HCT116 (cell line): ENCODE measurements at regions not wholly inside any gene's neighbourhood (a gene's known extent, or its start where the extent isn't known, plus 50 kb on each side); places are given as distances from the start of the nearest gene placed in this dataset.

Source experiments
- ATAC-seq: fragments of 200-7000 bp; cut with Tn5 transposase; 2 replicates; pipeline ENCODE4 v1.9.1; 2020; ENCODE audit warnings: mild to moderate bottlenecking, moderate library complexity
- BruUV-seq: library from RNA; stranded (reverse); fragments of 400-500 nt; replicated peaks from 2 replicates; lab custom pipeline; 2021; lab: Mats Ljungman, UMichigan
- CTCF ChIA-PET: fragments of 300-600 bp; sonication (Branson Sonifier 250); formaldehyde crosslinking; loops from one replicate; lab custom pipeline; 2021; ENCODE audit warnings: antibody characterized with exemption; lab: Charles Lee
- POLR2A ChIA-PET: fragments of 300-600, 350-600 bp; sonication (Branson Sonifier 250); formaldehyde crosslinking; loops from one replicate; lab custom pipeline; 2021; ENCODE audit warnings: antibody characterized with exemption; lab: Charles Lee
- RAD21 ChIA-PET, 2 experiments: fragments of 300-600 bp; sonication (Branson Sonifier 250); formaldehyde crosslinking; loops; one replicate each; lab custom pipeline; 2023; ENCODE audit warnings: low total read pairs in 2 of 2; ENCODE audit not compliant: uncharacterized antibody in 2 of 2, unreplicated experiment in 2 of 2, low non-redundant PET in 1 of 2; lab: Charles Lee
- DNase-seq: peaks from one replicate; pipeline ENCODE4 v3.0.0-alpha.2; 2010; ENCODE audit warnings: low read depth, low spot score
- H2AFZ ChIP-seq: fragments of 200-600 bp; shearing (Covaris generic), sonication (generic); 2 replicates; pipeline ENCODE4 v1.6.1; 2017; ENCODE audit warnings: low read depth, mixed run types, mixed read lengths, antibody characterized with exemption, low read length; ENCODE audit not compliant: poor library complexity, severe bottlenecking
- H3K27ac ChIP-seq: 2 replicates; pipeline ENCODE4 v1.5.1; 2012; ENCODE audit warnings: low read depth, low read length
- H3K27me3 ChIP-seq: fragments of 200-600 bp; sonication (generic); 2 replicates; pipeline ENCODE4 v1.6.1; 2016; ENCODE audit warnings: mixed run types, low read length, mixed read lengths; ENCODE audit not compliant: insufficient read depth
- H3K36me3 ChIP-seq, 2 experiments: fragments of 200-500 bp in 1 of 2; fragments of 200-600 bp in 1 of 2; sonication (Bioruptor generic) in 1 of 2; sonication (generic) in 1 of 2; 2 replicates each; pipeline versions ENCODE4 v1.5.1 to v1.6.1; 2014 to 2016; ENCODE audit warnings: low read length in 2 of 2, inconsistent platforms in 1 of 2, mixed read lengths in 1 of 2, mixed run types in 1 of 2; ENCODE audit not compliant: insufficient read depth in 2 of 2, control insufficient read depth in 1 of 2
- H3K4me1 ChIP-seq, 2 experiments: fragments of 200-600 bp in 1 of 2; sonication (generic) in 1 of 2; 2 replicates each; pipeline versions ENCODE4 v1.5.1 to v1.6.1; 2012 to 2017; ENCODE audit warnings: low read length in 2 of 2, inconsistent platforms in 1 of 2, mild to moderate bottlenecking in 1 of 2, mixed read lengths in 1 of 2, mixed run types in 1 of 2, moderate library complexity in 1 of 2; ENCODE audit not compliant: insufficient read depth in 2 of 2, control insufficient read depth in 1 of 2
- H3K4me2 ChIP-seq: fragments of 200-600 bp; sonication (generic); 2 replicates; pipeline ENCODE4 v1.6.1; 2017; ENCODE audit warnings: mixed run types, low read length, mixed read lengths
- H3K4me3 ChIP-seq, 2 experiments: fragments of 200-600 bp in 1 of 2; sonication (generic) in 1 of 2; replicated peaks in 1 of 2; 2 replicates each; pipeline ENCODE4 v1.5.1; 2011 to 2016; ENCODE audit warnings: low read length in 2 of 2, control low read depth in 1 of 2, low read depth in 1 of 2, mild to moderate bottlenecking in 1 of 2, mixed read lengths in 1 of 2, mixed run types in 1 of 2
- H3K79me2 ChIP-seq: fragments of 200-600 bp; sonication (generic); 2 replicates; pipeline ENCODE4 v1.6.1; 2017; ENCODE audit warnings: mild to moderate bottlenecking, mixed run types, low read length, moderate library complexity, mixed read lengths; ENCODE audit not compliant: insufficient read depth
- H3K9ac ChIP-seq: fragments of 200-600 bp; sonication (generic); 2 replicates; pipeline ENCODE4 v1.6.1; 2016; ENCODE audit warnings: low read length, mixed read lengths
- H3K9me2 ChIP-seq: fragments of 200-600 bp; sonication (generic), shearing (Covaris generic); 2 replicates; pipeline ENCODE4 v1.6.1; 2017; ENCODE audit warnings: mixed run types, mild to moderate bottlenecking, moderate library complexity; ENCODE audit not compliant: insufficient read depth
- H3K9me3 ChIP-seq, 2 experiments: fragments of 200-500 bp in 1 of 2; fragments of 200-600 bp in 1 of 2; sonication (Bioruptor generic) in 1 of 2; sonication (generic) in 1 of 2; 2 replicates each; pipeline ENCODE4 v1.6.1; 2014 to 2017; ENCODE audit warnings: low read length in 2 of 2, mixed read lengths in 2 of 2, inconsistent platforms in 1 of 2, low read depth in 1 of 2, mild to moderate bottlenecking in 1 of 2, mixed run types in 1 of 2, moderate library complexity in 1 of 2; ENCODE audit not compliant: control insufficient read depth in 1 of 2, insufficient read depth in 1 of 2
- H4K20me1 ChIP-seq: fragments of 200-600 bp; sonication (generic), shearing (Covaris generic); 2 replicates; pipeline ENCODE4 v1.6.1; 2017; ENCODE audit warnings: mixed run types, mild to moderate bottlenecking, moderate library complexity; ENCODE audit not compliant: insufficient read depth
- CBX3 ChIP-seq: IDR thresholded peaks from 2 replicates; pipeline ENCODE4 v1.6.1; 2012; ENCODE audit warnings: low read depth
- CEBPB ChIP-seq: IDR thresholded peaks from 2 replicates; pipeline ENCODE4 v1.6.1; 2012; ENCODE audit warnings: low read depth
- EGR1 ChIP-seq: IDR thresholded peaks from 2 replicates; pipeline ENCODE4 v1.6.1; 2012; ENCODE audit warnings: low read depth
- EZH2 ChIP-seq: fragments of 200-600 bp; sonication (generic); IDR thresholded peaks from 2 replicates; pipeline ENCODE4 v1.6.1; 2017; ENCODE audit warnings: antibody characterized with exemption, mixed run types
- EZH2phosphoT487 ChIP-seq: fragments of 200-600 bp; IDR thresholded peaks from 2 replicates; pipeline ENCODE4 v1.6.1; 2018; ENCODE audit warnings: antibody characterized with exemption, borderline replicate concordance
- FOSL1 ChIP-seq: IDR thresholded peaks from 2 replicates; pipeline ENCODE4 v1.6.1; 2012; ENCODE audit warnings: low read depth
- JUND ChIP-seq: IDR thresholded peaks from 2 replicates; pipeline ENCODE4 v1.6.1; 2012
- POLR2A ChIP-seq: IDR thresholded peaks from 2 replicates; pipeline ENCODE4 v1.7.0; 2011; ENCODE audit warnings: borderline replicate concordance; ENCODE audit not compliant: insufficient read depth, insufficient read length; ENCODE audit errors: extremely low read depth
- RAD21 ChIP-seq: IDR thresholded peaks from 2 replicates; pipeline ENCODE4 v1.6.1; 2012; ENCODE audit warnings: low read depth, mild to moderate bottlenecking
- SIN3A ChIP-seq: IDR thresholded peaks from 2 replicates; pipeline ENCODE4 v1.6.1; 2012; ENCODE audit warnings: low read depth
- SRF ChIP-seq: IDR thresholded peaks from 2 replicates; pipeline ENCODE4 v1.6.1; 2012; ENCODE audit warnings: low read depth
- TCF7L2 ChIP-seq: IDR thresholded peaks from 2 replicates; pipeline ENCODE4 v1.7.0; 2011; ENCODE audit warnings: borderline replicate concordance, inconsistent platforms; ENCODE audit not compliant: insufficient read depth, insufficient read length; ENCODE audit errors: extremely low read depth
- YY1 ChIP-seq: IDR thresholded peaks from 2 replicates; pipeline ENCODE4 v1.6.1; 2011; ENCODE audit warnings: low read length, low read depth, moderate library complexity, mild to moderate bottlenecking; ENCODE audit not compliant: insufficient replicate concordance; ENCODE audit errors: extremely low read depth
- ZFX ChIP-seq: fragments of 450-650 bp; IDR thresholded peaks from 2 replicates; pipeline ENCODE4 v1.6.1; 2017
- ZNF274 ChIP-seq: fragments of 200-500 bp; sonication (Bioruptor generic); IDR thresholded peaks from 2 replicates; pipeline ENCODE4 v1.6.1; 2014; ENCODE audit warnings: mild to moderate bottlenecking, low read depth, low read length, inconsistent platforms
- intact Hi-C: fragments of 100-400 bp; cut with micrococcal nuclease; formaldehyde crosslinking; loops from 2 replicates; pipeline ENCODE4 v1.10.0; 2022
- TF ChIP-seq, protein P1 (sequence below): IDR thresholded peaks from 2 replicates; pipeline ENCODE4 v1.6.1; 2011; ENCODE audit warnings: mild to moderate bottlenecking, low read length, moderate library complexity; ENCODE audit not compliant: insufficient replicate concordance; ENCODE audit errors: extremely low read depth
- TF ChIP-seq, protein P2 (sequence below): IDR thresholded peaks from 2 replicates; pipeline ENCODE4 v1.6.1; 2012
- TF ChIP-seq, protein P3 (sequence below): IDR thresholded peaks from 2 replicates; pipeline ENCODE4 v1.6.1; 2012; ENCODE audit warnings: low read depth
- TF ChIP-seq, protein P4 (sequence below): IDR thresholded peaks from 2 replicates; pipeline ENCODE4 v1.6.1; 2012

DNA sequence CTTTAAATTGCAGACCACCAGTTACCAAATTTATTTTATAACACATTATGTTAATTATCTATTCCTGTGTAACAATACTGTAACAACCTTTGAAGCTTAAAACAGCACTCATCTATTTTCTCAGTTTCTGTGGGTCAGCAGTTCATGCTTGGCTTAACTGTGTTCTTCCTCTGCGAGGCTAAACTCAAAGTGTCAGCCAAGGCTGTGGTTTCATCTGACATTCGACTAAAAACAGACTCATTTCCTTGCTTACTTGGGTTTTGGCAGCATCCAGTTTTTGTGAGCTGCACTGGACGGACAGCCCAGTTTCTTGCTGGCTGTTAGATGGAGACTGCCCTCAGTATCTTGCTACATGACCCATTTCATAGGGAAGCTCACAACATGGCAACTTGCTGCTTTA is 247.3 kb upstream of the KCNH8 start:
- Histone ChIP-seq H3K9me3 (no peaks in the 10 kb centered on the region; a peak in 1 of 4 replicates), H3K27ac (no peak overlapping the region), H3K4me3 (no peak overlapping the region), H3K4me1 (no peaks in the 10 kb centered on the region), H3K79me2 (no peaks in the 10 kb centered on the region), H2AFZ (no peak overlapping the region), H4K20me1 (no peaks in the 10 kb centered on the region), H3K27me3 (no peaks in the 10 kb centered on the region), H3K9ac (no peak overlapping the region), H3K9me2 (no peaks in the 10 kb centered on the region), H3K4me2 (no peak overlapping the region), H3K36me3 (no peaks in the 10 kb centered on the region)
- BruUV-seq: no TSS peak
- no peak for DNase-seq
- POLR2A ChIA-PET: no interaction called here
- TF ChIP-seq EZH2phosphoT487 (no peak), POLR2A (no peak), FOSL1 (no peak), CEBPB (no peak), EGR1 (no peak), EZH2 (no peak), SRF (no peak), ZNF274 (no peak), RAD21 (no peak), ZFX (no peak), CBX3 (no peak), SIN3A (no peak), JUND (no peak), YY1 (no peak), TCF7L2 (no peak)
- TF ChIP-seq, protein P1, sequence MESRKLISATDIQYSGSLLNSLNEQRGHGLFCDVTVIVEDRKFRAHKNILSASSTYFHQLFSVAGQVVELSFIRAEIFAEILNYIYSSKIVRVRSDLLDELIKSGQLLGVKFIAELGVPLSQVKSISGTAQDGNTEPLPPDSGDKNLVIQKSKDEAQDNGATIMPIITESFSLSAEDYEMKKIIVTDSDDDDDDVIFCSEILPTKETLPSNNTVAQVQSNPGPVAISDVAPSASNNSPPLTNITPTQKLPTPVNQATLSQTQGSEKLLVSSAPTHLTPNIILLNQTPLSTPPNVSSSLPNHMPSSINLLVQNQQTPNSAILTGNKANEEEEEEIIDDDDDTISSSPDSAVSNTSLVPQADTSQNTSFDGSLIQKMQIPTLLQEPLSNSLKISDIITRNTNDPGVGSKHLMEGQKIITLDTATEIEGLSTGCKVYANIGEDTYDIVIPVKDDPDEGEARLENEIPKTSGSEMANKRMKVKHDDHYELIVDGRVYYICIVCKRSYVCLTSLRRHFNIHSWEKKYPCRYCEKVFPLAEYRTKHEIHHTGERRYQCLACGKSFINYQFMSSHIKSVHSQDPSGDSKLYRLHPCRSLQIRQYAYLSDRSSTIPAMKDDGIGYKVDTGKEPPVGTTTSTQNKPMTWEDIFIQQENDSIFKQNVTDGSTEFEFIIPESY: no peak
- TF ChIP-seq, protein P2, sequence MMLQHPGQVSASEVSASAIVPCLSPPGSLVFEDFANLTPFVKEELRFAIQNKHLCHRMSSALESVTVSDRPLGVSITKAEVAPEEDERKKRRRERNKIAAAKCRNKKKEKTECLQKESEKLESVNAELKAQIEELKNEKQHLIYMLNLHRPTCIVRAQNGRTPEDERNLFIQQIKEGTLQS: no peak
- TF ChIP-seq, protein P3, sequence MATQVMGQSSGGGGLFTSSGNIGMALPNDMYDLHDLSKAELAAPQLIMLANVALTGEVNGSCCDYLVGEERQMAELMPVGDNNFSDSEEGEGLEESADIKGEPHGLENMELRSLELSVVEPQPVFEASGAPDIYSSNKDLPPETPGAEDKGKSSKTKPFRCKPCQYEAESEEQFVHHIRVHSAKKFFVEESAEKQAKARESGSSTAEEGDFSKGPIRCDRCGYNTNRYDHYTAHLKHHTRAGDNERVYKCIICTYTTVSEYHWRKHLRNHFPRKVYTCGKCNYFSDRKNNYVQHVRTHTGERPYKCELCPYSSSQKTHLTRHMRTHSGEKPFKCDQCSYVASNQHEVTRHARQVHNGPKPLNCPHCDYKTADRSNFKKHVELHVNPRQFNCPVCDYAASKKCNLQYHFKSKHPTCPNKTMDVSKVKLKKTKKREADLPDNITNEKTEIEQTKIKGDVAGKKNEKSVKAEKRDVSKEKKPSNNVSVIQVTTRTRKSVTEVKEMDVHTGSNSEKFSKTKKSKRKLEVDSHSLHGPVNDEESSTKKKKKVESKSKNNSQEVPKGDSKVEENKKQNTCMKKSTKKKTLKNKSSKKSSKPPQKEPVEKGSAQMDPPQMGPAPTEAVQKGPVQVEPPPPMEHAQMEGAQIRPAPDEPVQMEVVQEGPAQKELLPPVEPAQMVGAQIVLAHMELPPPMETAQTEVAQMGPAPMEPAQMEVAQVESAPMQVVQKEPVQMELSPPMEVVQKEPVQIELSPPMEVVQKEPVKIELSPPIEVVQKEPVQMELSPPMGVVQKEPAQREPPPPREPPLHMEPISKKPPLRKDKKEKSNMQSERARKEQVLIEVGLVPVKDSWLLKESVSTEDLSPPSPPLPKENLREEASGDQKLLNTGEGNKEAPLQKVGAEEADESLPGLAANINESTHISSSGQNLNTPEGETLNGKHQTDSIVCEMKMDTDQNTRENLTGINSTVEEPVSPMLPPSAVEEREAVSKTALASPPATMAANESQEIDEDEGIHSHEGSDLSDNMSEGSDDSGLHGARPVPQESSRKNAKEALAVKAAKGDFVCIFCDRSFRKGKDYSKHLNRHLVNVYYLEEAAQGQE: no peak
- TF ChIP-seq, protein P4, sequence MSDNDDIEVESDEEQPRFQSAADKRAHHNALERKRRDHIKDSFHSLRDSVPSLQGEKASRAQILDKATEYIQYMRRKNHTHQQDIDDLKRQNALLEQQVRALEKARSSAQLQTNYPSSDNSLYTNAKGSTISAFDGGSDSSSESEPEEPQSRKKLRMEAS: no peak
- intact Hi-C loops: no loop called here
- RAD21 ChIA-PET: no interaction called here
- CTCF ChIA-PET: no interaction called here
- ATAC-seq: no peak
